ENCODE measurements at regions not wholly inside any gene's neighbourhood (a gene's known extent, or its start where the extent isn't known, plus 50 kb on each side); places are given as distances from the start of the nearest gene placed in this dataset.
"Not testable (repeated sequence)": the region's sequence is repeated elsewhere in the genome, so short reads cannot be mapped to it uniquely, and the experiment has no call there.

DNA sequence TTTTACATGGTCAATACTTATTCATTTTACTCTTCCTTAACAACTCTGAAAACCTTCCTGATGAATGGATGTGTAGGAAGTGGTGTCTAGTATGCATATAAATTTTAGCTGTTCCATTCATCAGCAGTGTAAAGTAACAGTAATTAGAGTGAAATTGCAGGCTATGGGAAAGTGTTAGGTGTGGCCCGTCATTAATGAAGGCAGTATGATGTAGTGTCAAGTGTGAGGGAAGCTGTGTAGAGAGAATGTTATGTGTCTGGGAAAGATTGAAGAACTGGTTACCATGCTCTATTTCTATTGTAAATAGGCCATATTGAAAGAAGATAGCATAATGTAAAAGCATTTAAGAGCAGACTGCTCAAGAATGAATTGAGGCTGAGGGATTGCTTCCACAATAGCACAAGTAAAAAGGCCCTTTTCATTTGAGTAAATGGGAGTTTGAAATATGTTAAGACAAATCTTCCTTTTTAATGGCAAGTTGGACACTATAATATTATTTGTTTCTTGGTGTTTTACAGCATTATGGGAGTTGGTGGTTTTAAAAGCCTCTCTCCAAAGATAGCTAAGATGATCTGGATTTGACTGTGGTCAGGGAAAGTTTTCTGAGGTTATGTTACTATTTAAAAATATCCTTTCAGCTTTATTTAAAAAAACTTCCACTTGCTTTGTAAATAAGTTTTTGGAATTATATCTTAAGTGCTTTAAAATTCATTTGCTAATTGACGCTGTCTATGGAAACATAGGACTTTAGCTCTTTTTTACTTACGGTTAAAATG lies 401.0 kb upstream of the ZEB2 start:
- no peak for DNase-seq

DNA sequence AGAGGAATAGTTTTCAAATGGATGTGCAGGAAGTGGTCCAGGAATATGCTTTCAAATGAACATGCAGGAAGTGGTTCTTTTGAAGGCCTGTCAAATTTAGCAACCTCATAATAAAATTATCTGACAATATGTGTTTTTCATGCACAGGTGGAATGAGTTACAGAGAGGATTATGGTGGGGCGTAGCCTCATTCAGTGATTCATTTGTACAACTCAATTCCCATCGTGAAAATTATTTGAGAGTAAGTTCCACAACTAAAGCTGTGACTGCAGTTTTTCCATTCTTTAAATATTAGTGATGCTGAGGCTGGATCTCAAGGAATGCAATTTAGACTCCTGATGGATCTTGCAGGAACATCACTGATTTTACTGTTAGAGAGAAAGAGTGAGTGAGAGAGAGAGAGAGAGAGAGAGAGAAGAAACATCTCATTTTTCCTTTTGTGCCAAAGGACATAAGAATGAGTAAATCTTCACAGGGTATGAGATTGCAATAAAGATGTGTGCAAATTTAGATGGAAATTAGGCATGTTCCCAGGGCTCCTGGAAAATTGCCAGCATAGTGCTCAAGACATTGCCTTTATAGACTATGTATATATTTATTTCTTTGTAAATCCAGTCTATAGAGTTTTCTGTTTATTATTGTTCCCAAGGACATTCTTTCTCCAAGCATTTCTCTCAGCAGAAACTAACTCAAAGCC lies 394.9 kb upstream of the ZEB2 start:
- no peak for DNase-seq

DNA sequence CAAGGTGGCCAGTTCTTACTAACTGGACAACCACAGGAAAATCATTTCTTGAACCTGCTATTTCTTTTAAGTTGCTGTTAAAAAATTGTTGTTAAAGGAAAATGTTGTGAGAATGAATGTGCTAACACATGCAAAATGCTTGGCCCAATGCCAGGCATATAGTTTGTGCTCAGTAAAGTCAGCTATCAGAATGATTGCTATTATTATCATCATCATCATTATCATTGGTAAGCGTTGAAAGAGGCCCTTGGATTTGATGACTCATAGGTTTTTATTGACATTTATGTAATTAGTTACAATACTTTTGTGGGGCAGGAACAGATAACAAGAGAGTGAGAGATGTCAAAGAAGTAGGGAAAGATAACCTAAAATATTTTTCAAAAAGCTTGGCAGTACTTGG lies 394.2 kb upstream of the ZEB2 start:
- no peak for DNase-seq

DNA sequence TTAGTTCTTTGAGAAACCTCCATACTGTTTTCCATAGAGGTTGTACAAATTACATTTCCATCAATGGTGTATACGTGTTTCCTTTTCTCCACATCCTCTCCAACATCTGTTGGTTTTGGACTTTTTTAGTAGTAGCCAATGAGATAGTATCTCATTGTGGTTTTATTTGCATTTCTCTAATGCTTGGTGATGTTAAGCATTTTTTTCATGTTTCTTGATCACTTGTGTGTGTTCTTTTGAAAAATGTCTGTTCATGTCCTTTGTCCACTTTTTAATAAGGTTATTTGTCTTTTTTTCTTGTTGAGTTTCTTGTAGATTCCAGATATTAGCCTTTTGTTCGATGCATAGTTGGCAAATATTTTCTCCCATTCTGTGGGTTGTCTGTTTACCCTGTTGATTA lies 392.3 kb upstream of the ZEB2 start:
- DNase-seq, result no peak

DNA sequence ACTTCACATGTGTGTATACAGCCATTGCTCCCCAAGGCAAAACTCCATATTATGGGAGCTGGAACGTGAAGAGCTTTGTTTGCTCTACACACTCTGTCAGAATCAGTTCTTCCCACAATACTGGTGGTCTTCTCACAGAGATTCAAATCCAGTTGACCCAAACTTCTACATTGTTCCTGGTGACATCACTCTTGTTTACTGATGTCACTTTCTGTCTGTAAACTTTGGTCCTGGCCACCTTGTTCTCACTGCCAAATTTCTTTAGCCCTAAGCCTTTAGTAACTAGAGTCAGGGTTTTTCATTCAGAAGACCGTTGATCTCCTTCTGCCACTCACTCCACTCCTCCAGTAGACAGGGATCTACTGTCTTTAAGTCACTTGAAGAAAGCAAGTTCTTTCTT lies 386.0 kb upstream of the ZEB2 start:
- DNase-seq, result no peak

DNA sequence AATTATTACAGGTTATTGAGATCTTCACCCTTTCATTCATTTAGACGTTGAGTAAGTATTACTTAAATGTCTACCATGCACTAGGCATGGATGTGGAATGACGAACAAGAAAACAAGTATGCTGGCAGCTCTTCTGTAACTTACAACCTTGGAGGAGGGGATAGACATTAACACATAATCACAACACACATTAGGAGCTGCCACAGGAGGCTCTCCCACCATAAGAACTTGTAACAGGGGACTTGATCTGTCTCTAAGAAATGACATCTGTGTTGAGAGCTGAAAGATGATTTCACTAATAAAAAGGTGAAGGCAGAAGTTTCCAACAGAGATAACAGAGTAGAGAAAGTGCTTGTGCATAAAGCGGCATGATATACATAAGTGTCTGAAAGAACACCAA lies 384.7 kb upstream of the ZEB2 start:
- no peak for DNase-seq

DNA sequence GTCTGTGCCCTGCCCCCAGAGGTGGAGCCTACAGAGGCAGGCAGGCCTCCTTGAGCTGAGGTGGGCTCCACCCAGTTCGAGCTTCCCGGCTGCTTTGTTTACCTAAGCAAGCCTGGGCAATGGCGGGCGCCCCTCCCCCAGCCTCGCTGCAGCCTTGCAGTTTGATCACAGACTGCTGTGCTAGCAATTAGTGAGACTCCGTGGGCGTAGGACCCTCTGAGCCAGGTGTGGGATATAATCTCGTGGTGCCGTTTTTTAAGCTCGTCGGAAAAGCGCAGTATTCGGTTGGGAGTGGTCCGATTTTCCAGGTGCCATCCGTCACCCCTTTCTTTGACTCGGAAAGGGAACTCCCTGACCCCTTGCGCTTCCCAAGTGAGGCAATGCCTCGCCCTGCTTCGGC lies 383.1 kb upstream of the ZEB2 start:
- not testable (repeated sequence) for DNase-seq

DNA sequence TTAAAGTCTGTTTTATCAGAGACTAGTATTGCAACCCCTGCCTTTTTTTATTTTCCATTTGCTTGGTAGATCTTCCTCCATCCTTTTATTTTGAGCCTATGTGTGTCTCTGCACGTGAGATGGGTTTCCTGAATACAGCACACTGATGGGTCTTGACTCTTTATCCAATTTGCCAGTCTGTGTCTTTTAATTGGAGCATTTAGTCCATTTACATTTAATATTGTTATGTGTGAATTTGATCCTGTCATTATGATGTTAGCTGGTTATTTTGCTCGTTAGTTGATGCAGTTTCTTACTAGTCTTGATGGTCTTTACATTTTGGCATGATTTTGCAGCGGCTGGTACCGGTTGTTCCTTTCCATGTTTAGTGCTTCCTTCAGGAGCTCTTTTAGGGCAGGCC lies 381.5 kb upstream of the ZEB2 start:
- not testable (repeated sequence) for DNase-seq

DNA sequence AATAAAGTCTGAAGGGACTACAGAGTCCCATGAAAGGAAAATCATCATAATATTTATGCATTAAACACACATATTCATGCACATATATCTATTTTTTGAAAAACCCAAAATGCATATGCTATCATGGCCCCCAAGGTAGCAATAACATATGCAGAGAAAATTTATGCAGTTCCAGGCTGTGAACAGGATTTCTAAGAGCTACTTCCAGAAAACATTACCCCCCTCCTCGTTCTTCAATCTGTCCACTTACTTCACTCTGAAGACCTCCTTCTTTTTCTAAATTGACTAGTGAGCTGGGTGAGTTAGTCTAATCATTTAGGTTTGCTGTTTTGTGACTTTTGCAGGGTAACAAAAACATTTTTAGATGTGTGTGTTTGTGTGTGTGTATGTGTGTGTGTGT lies 376.4 kb upstream of the ZEB2 start:
- DNase-seq, result no peak

DNA sequence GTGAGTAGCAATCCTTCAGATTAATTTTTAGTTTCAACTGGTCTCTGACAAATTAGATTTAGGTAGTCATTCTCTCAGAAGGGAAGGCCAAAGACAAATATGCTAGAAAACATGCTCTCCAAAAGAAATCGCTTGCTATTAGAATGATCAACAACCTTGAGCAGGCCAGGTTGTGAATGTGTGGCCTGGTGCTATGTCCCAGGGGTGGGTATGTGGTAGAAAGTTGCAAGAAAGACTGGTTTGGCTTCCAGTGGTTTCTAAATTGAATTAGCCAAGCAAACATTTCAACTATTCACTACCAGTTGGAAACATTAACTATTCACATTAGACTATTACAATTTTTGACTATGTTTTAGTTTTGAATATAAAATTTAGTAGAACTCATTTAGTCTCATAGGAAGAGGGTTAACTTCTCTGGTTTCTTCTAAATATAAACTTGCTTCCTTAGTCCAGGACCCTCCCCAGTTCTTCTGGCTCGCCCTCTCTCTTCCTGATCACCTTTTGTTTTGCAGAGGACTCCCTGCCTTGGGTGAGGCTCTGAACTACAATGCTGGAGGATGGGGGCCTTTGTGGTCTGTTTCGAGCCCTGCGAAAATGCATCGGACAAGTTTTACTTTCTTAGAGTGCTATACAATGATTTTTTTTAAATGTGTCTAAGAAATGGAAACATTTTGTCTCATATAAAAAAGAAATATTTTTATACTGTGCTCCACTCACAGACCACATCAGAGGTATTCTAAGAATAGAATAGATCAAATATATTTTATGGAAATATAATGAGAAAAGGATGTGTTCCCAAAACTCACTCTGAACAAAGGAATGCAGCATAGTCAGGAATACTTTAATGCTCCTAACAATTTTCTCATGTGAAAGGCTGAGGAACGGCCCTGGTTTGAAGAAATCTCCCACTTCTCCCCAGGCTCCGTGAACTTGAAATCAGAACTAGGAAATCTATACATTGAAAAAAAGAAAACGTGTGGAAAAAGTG lies 375.0 kb upstream of the ZEB2 start:
- no peak for DNase-seq

DNA sequence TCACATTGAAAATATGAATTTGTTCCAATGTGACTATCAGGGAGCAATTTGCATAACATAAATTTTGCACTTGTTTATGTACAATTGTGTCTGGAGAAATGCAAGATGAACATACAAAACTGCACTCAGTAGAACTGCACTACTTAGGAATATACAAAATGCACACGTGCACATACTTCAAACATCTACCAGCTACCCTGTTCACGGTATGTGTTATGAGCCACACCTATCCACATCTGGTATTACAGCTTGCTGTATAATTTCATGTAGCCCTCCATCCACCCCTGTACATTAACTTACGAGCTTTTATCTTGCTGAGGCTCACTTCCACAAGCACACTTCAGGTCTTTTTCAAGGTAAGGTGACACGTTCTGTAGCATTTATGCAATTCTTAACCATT lies 373.5 kb upstream of the ZEB2 start:
- no peak for DNase-seq

DNA sequence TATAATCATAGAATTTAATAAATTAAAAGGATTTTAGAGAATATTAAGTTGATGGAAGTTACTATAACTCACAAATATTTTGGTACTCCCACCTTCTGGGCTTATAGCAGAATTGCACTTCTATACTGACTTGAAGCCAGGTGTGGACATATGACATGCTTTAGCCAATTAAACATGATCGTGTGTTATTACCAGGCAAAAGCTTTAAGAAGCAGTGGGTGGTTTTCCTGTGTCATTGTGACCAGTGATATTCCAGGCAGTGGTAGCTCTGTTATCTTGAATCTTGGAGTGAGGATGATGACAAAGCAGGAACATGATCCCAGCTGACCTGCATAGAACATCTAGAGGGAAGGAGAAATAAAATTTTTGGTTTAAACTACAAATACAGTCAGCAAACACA lies 370.9 kb upstream of the ZEB2 start:
- no peak for DNase-seq

DNA sequence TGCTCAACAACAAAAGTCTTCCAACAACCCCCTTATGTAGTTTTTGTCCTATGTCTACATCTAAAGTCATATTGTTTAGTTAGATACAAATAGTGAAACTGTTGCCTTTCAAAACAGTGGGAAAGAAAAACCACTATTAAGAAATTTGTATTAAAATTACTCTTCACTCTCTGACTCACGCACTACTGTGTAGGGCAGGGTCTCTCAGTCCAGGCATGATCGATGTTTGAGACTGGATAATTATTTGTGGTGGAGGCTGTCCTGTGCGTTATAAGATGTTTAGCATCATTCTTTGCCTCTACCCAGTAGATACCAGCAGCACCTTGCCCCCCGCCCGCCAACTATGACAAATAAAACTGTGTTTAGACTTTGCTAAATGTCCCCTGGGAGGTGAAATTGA lies 369.4 kb upstream of the ZEB2 start:
- no peak for DNase-seq

DNA sequence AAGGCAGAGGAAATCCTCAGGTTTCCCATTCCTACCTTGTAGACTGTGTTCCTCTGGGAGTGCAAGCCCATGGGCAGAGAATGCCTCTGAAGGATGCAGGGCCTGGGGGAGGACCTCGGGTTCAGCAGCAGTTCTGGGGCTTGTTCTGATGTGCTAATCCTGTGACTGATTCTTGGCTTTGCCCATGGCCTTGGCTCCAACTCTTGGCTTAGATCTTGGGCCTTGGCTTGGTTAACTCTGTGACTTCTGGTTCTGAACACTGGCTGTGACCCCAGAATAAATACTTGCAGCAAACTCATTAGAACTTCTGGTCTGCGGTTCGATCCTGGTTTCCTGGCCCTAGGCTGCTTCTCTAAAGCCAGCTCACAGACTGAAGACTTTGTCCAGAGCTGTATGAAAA lies 366.9 kb upstream of the ZEB2 start:
- no peak for DNase-seq

DNA sequence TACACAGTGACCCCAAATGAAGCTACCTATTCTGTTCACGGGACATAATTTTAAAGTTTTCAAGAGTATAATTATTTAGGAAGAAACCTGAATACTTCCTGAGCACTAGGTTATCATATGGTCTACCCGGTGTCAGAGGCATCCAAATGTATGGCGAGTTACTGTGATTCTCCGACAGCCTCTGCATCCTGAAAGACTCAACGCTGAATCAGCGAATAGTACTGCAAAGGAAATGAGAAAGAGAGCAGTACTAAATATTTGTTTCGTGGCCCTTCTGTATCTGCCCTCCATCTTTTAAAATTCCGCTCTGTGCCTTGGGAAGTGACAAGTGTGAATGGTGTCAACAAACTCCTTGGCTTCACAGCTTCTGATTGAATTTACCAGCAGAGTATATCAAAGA lies 358.0 kb upstream of the ZEB2 start:
- no peak for DNase-seq

DNA sequence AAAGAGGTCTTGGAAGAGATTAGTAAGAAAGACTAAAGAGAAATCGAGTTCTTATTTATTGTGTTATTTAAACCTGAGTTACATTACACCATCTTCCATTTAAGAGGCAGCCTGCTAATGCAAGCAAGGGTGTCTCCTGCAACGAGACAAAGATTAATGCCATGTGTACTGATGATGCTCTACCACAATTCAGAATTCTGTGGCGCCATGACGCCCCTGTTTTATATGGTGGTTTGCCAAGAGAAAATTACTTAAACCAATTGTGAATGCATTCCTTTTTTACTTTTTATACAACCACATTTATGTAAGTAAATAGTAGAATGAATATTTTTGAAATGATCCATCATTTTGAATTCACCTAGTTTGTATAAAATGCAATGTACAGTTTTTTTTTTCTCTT lies 356.1 kb upstream of the ZEB2 start:
- no peak for DNase-seq

DNA sequence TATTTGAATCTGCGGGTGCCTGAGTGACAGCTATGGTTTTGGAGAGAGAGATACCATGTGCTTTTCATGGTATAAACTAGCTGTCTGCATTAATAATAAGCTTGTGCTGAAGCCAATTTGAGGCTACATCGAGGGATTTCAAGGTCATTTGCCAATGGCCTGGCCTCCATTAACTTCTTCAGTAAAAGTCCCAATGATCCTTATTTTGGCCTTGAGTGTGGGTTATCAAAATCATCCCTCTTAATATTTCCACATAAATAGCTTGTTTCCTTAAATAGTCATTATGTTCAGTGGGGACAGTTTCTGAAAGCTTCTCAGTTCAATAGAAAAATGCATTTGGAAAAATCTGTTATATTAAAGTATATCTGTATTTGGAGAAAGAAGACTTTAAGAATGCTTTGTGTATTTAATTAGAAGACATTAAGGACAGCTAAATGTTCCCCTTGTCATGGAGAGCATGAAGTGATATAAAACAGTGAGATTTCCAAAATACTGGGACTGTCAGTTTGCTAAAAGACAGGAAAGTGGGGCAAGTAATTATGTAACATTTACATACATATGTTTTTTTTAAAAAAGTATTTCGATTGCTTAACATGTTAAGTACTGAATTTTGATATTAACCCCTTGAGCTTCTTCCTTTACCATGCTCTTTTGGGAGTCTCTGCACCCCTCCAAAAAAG lies 355.5 kb upstream of the ZEB2 start:
- DNase-seq, result no peak

DNA sequence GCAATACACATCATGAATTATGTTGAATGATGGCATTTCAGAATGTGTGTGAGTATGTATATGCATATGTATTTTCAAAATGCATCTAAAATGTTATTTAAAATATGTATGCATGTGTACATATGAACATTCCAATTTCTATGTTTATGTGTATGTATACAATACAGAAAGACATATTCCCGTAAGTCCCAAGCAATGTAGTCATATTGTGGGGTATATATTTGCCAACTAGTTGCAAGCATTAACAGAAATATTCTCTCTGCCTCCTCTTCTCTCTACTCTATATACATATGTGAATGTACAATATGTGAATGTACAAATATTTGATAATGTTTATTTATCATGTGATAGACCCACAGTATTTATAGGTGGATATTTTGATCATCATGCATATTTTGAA lies 345.8 kb upstream of the ZEB2 start:
- DNase-seq, result no peak

DNA sequence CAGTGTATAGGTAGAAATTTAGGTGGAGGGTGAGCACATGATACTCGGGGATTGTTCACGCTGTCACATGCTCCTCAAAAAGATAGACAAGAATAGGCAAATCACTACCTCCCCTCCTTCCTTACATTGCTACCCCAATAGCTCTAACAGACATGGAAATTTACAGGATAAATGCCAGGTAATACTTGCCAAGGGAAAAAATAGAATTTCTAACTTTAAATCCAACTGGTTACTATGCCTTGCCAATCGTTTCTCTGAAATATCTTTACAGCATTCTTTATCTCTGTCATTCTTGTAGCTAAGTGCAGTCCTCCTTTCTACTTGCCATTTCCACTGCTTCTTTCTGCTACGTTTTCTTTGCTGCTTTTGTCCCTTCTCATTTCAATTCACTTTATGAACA lies 339.8 kb upstream of the ZEB2 start:
- no peak for DNase-seq

DNA sequence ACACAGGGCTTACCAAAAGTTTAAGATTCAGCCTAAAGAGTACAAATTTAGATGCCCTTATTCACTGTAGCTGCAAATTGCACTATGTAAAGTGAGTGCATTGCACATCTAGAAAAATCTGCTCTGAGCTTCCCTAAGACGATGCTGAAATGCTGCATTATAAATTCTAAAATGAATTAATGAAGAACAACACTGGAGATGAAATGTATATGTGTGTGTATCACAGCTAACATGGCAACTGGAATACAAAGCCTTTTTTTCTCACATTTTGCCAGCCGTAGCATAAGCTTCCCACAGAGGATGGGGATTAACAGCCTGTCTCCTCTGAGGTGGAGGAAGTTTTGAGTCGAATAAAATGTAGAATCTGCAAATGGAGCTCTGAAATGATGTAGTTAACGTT lies 338.3 kb upstream of the ZEB2 start:
- DNase-seq, result no peak

DNA sequence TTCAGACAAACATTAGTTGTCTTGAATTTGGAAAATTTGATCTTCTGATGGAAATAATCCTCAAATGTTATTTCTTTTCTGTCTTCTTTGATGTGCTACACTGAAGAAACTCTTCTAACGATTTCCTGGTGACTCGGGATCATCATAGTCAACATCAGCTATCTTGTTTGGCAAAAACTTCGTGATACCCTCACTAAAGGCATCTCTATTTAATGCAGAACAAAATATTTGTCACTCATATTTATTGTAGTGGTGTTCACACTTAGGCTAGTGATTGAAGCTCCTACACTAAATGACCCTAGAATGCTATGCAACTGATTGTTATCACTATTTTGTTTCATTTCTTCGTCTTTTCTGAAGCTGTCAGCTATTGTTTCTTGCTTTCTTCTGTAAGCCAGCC lies 334.7 kb upstream of the ZEB2 start:
- DNase-seq, result no peak

DNA sequence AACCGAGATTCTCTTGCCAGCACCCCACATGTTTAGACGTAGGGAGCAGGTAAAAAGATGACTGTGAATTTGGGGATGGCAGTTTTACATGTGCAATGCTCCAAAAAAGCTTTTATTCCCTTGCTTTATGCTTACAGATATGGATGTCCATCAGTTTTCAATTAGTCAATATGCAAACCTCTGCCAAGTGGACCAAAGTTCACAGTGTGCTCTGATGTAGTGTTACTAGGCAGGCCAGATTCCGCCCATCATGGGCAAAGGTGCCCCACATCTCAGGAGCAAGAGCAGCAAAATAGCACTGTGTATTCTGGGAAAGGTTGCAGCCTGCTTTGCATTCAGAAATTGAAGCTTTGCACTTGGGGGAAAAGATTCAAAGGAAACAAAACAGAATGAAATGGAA lies 329.7 kb upstream of the ZEB2 start:
- DNase-seq, result no peak

DNA sequence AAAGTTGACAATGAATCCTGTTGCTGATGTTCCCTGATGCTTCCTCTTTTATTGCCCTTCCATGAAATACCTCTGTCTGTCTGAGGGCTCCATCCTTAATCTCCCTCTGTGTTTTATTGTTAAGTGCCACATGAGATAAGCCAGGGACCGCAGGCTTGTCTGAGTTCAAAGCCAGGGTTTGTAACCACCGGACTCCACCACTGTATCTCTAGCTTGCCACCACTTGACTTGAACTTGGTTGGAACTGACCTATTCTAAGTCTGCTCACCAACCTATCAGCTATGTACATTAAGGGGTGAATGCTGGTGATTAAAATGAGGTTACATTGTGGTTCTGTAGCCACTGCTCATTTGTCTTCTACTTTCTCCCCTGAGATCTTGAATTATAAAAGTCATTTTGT lies 328.5 kb upstream of the ZEB2 start:
- DNase-seq, result no peak

All from DMS79 treated with DMSO at 0.1 percent for 48 hours (cell line).